Transverse colon (tissue), 4 donors: ENCODE measurements at regions not wholly inside any gene's neighbourhood (a gene's known extent, or its start where the extent isn't known, plus 50 kb on each side); places are given as distances from the start of the nearest gene placed in this dataset.

Experiments
- DNase-seq: peaks from one replicate; pipeline ENCODE4 v3.0.0-alpha.2; 2019
- H3K27ac ChIP-seq, 4 donors: fragments of 200-600 bp; sonication (generic); 2 replicates each; pipeline ENCODE4 v1.5.1; 2016 to 2018; ENCODE audit warnings: inconsistent platforms in 4 of 4
- H3K27me3 ChIP-seq: fragments of 200-600 bp; sonication (generic); 2 replicates; pipeline ENCODE4 v1.5.1; 2017; ENCODE audit warnings: inconsistent platforms
- H3K36me3 ChIP-seq, 4 donors: fragments of 200-600 bp; sonication (generic); 2 replicates each; pipeline ENCODE4 v1.5.1; 2017 to 2019; ENCODE audit warnings: inconsistent platforms in 4 of 4
- H3K4me1 ChIP-seq, 4 donors: fragments of 200-600 bp; sonication (generic); 2 replicates each; pipeline ENCODE4 v1.5.1; 2017 to 2020; ENCODE audit warnings: inconsistent platforms in 4 of 4
- H3K4me3 ChIP-seq, 4 donors: fragments of 200-600 bp; sonication (generic); 1 replicate in 1 of 4; 2 replicates in 3 of 4; pipeline versions ENCODE4 v1.5.1 to v1.6.1; 2017 to 2019; ENCODE audit warnings: inconsistent platforms in 4 of 4
- H3K9me3 ChIP-seq, 2 donors: fragments of 200-600 bp; sonication (generic); 2 replicates each; pipeline ENCODE4 v1.5.1; 2017 to 2019; ENCODE audit warnings: inconsistent platforms in 2 of 2
- EP300 ChIP-seq: sonication (generic); formaldehyde crosslinking; IDR thresholded peaks from one replicate; pipeline ENCODE4 v1.6.1; 2017; ENCODE audit warnings: antibody characterized with exemption, low read depth
- POLR2A ChIP-seq: fragments of 450-650 bp; IDR thresholded peaks from one replicate; pipeline ENCODE4 v1.6.1; 2016; ENCODE audit warnings: antibody characterized with exemption, mild to moderate bottlenecking, moderate library complexity
- WGBS, 2 donors: methylation state at CpG; one replicate each; pipeline ENCODE4 v1.1.5; 2018; ENCODE audit warnings: low coverage in 1 of 2; 5-methylcytosine and 5-hydroxymethylcytosine counted together
- in situ Hi-C, 4 donors: fragments of 200-750 bp; cut with MboI; loops; one replicate each; pipeline versions ENCODE4 v1.15.0 to v1.15.1; 2017; ENCODE audit warnings: low sequenced_read_pairs in 3 of 4, low pct_ligation_motif_present in 1 of 4, low pct_unique_long_range_greater_than_20kb in 1 of 4
- intact Hi-C: fragments of 100-400 bp; cut with DNase I; formaldehyde crosslinking; loops from one replicate; pipeline ENCODE4 v1.15.1; 2023; ENCODE audit warnings: low total_unique reads
- small RNA-seq, 4 donors: library from RNA; depleted of rRNA; stranded (forward); fragments of <200 nt; gene quantifications; one replicate each; pipeline ENCODE3, GENCODE V24; 2016
- TF ChIP-seq, protein P1 (sequence below), 5 experiments: fragments of 200-600 bp in 3 of 5; fragments of 450-650 bp in 2 of 5; sonication (generic) in 3 of 5; IDR thresholded peaks; 1 replicate in 2 of 5; 2 replicates in 3 of 5; pipeline ENCODE4 v1.5.1; 2016 to 2017; ENCODE audit warnings: antibody characterized with exemption in 5 of 5, inconsistent platforms in 3 of 5, mild to moderate bottlenecking in 2 of 5, moderate library complexity in 1 of 5

DNA sequence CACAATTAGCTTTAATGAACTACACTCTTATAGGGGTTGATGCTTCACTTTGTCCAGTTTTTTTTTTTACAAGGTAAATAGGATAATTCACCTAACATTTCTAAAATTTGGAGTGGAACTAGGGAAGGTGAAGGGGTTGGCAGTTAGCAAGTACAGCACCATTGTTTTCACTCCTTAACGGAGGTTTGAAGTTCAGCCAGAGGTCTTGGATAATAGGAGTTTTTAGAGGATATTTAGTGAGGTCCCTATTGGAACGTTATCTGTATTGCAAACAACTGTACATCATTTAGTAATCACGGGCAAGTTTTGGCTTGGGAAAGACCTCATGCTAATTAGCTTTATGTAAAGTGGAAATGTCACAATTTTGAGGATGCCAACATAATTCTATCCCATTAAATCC is 52.3 kb upstream of the TBX18 start:
- Histone ChIP-seq H3K36me3 (no peaks in the 10 kb centered on the region), H3K4me3 (no peak overlapping the region), H3K27ac (no peak overlapping the region), H3K9me3 (no peaks in the 10 kb centered on the region), H3K27me3 (no peaks in the 10 kb centered on the region), H3K4me1 (no peaks in the 10 kb centered on the region)
- no peak for DNase-seq
- in situ Hi-C loops (no loop called here), intact Hi-C loops (no loop called here)
- no peak for TF ChIP-seq POLR2A
- no peak for TF ChIP-seq EP300
- TF ChIP-seq, protein P1, sequence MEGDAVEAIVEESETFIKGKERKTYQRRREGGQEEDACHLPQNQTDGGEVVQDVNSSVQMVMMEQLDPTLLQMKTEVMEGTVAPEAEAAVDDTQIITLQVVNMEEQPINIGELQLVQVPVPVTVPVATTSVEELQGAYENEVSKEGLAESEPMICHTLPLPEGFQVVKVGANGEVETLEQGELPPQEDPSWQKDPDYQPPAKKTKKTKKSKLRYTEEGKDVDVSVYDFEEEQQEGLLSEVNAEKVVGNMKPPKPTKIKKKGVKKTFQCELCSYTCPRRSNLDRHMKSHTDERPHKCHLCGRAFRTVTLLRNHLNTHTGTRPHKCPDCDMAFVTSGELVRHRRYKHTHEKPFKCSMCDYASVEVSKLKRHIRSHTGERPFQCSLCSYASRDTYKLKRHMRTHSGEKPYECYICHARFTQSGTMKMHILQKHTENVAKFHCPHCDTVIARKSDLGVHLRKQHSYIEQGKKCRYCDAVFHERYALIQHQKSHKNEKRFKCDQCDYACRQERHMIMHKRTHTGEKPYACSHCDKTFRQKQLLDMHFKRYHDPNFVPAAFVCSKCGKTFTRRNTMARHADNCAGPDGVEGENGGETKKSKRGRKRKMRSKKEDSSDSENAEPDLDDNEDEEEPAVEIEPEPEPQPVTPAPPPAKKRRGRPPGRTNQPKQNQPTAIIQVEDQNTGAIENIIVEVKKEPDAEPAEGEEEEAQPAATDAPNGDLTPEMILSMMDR (IDR thresholded peaks at IDR 0.05), result no peak
- WGBS, 2 donors, result 60 to 63% methylated on average over 1 to 3 of the region's 3 CpGs

DNA sequence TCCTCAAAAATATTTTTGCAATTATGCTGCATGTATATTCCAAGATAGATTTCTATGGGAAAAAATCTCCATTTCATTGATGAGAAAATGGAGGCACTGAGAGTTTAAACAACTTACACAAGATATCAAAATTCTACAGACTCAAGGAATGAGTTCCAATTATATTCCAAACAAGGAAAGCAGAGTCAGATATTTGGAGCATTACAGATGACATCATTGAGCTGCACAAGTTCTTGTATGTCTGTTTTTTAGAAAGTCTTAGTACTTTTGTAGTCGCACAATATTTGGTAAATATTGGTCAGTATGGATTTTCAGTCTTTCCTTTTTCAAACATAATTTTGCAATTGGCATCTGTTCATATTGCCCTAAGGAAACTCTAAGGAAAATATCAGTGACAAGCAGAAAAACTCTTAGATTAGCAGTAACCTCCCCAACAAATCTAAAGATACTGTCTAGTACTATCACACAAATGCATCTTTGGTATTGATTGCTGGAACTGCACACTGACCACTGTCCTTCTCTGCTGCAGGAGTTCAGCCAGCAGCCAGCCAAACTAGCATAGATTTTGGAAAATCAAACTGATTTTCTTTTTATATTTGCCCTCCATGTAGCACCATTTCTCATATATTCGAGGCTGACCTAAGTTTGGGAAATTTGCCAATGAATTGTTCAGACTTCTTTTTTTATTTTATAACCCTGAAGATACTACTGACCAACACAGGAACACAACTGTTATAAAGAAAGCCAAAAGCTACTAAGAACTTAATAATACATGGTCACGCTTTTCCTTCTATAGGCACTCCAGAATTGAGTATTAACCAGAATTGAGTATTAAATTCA is 51.7 kb upstream of the TBX18 start:
- intact Hi-C loops (no loop called here), in situ Hi-C loops (no loop called here)
- no peaks in the 10 kb centered on the region for H3K36me3 ChIP-seq
- 77 to 78% methylated on average over 3 of the region's 3 CpGs for WGBS, 2 donors
- H3K27ac ChIP-seq, result no peak overlapping the region
- TF ChIP-seq EP300, result no peak
- no peak for DNase-seq
- H3K27me3 ChIP-seq, result no peaks in the 10 kb centered on the region
- no peaks in the 10 kb centered on the region for H3K4me1 ChIP-seq
- H3K4me3 ChIP-seq, result no peak overlapping the region
- H3K9me3 ChIP-seq, result no peaks in the 10 kb centered on the region

Small RNAs in the stretch of these regions (small RNA-seq; reads per million reads assigned to genes)
- 0 reads per million in 4 donors for gene AL109941.1
